ENCODE measurements at regions not wholly inside any gene's neighbourhood (a gene's known extent, or its start where the extent isn't known, plus 50 kb on each side); places are given as distances from the start of the nearest gene placed in this dataset.
"Not testable (repeated sequence)": the region's sequence is repeated elsewhere in the genome, so short reads cannot be mapped to it uniquely, and the experiment has no call there.

DNA sequence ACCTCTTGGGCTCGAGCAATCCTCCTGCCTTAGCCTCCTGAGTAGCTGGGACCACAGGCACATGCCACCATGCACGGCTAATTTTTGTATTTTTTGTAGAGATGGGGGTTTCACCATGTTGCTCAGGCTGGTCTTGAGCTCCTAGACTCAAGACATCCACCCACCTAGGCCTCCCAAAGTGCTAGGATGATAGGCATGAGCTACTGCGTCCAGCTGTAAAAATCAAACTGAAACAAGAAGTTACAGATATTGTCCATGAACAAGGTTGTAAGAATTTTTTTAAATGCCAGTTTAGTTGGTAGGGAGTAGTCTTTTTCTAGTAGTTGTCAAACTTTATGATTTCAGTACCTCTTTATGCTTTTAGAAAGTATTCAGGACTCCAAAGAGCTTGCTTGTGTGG, 424.4 kb upstream of the PMFBP1 start:
- H3K36me3 ChIP-seq (ENCODE audit: control insufficient read depth, insufficient read depth, low read length), result no peaks in the 10 kb centered on the region
- no peak overlapping the region for H3K27ac ChIP-seq (ENCODE audit: insufficient read depth, low read length)
- H4K20me1 ChIP-seq (ENCODE audit: control insufficient read depth, extremely low read depth, insufficient read depth, low read length), result no peaks in the 10 kb centered on the region
- no peaks in the 10 kb centered on the region for H3K9me3 ChIP-seq (ENCODE audit: control insufficient read depth, insufficient read depth, low read depth, low read length)
- H3K79me2 ChIP-seq (ENCODE audit: control insufficient read depth, insufficient read depth, low read length), result no peaks in the 10 kb centered on the region
- no peak overlapping the region for H3K4me3 ChIP-seq (replicated peaks in 1 of 4; ENCODE audit: control extremely low read depth in 1 of 4, insufficient read depth in 1 of 4, low read depth in 3 of 4, low read length in 4 of 4)
- no peak overlapping the region for H3K9ac ChIP-seq (ENCODE audit: insufficient read depth, low read length)
- H2AFZ ChIP-seq (ENCODE audit: low read length), result no peak overlapping the region
- no peaks in the 10 kb centered on the region for H3K4me1 ChIP-seq (ENCODE audit: control insufficient read depth, extremely low read depth, insufficient read depth, low read length)
- DNase-seq (ENCODE audit: low read depth in 2 of 2), result no peak
- TF ChIP-seq CTCF (conservative IDR thresholded peaks at IDR 0.05 in 1 of 2, IDR thresholded peaks at IDR 0.05 in 1 of 2; ENCODE audit: low read depth in 1 of 2, low read length in 2 of 2) (no peak), EZH2 (IDR thresholded peaks at IDR 0.05; ENCODE audit: low read length, missing control alignments) (no peak)
- no peak overlapping the region for H3K4me2 ChIP-seq (ENCODE audit: extremely low read depth, insufficient read depth, low read length)
- no peaks in the 10 kb centered on the region for H3K27me3 ChIP-seq (ENCODE audit: control insufficient read depth, insufficient read depth, low read length)

DNA sequence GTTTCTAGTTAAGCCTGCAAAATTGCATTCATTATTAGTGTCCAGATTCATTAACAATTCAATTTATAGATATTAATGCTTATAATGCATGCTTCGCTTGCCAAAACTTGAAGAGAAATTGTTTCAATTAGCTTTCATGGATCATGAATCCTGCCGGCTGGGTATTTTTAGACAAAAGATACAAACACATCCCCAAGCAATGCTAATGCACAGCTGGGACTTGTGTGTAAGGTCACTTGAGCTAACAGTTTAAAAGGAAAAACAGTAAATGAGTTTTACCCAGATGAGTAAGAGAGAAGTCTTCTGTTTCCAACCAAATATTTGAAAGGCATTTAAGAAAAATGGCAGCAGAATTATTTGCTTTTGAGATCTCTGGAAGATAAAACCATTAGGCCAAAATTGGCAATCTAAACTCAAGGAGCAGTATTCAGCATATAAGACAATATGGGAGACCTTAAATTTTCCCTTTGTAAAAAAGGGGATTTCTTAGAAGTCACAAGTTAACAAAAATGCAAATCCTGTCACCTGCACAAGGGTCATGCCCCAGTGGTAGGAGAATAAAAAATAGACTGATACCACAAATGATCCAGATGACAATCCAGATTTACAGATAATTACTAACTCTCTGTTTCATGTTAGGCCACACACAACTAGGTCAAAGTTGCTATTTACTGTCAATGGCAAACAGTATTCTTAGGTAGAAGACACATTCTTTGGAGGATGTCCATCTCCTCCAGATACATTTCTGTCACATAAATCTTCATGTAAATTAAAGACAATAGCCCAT, 418.4 kb upstream of the PMFBP1 start:
- peak in 1 of 2 donors; percentile 29 for DNase-seq (ENCODE audit: low read depth in 2 of 2)
- Histone ChIP-seq H3K4me1 (ENCODE audit: control insufficient read depth, extremely low read depth, insufficient read depth, low read length) (no peaks in the 10 kb centered on the region), H3K9ac (ENCODE audit: insufficient read depth, low read length) (no peak overlapping the region), H3K4me3 (replicated peaks in 1 of 4; ENCODE audit: control extremely low read depth in 1 of 4, insufficient read depth in 1 of 4, low read depth in 3 of 4, low read length in 4 of 4) (no peak overlapping the region), H3K4me2 (ENCODE audit: extremely low read depth, insufficient read depth, low read length) (no peak overlapping the region), H2AFZ (ENCODE audit: low read length) (no peak overlapping the region), H3K79me2 (ENCODE audit: control insufficient read depth, insufficient read depth, low read length) (no peaks in the 10 kb centered on the region), H3K36me3 (ENCODE audit: control insufficient read depth, insufficient read depth, low read length) (no peaks in the 10 kb centered on the region), H3K27me3 (ENCODE audit: control insufficient read depth, insufficient read depth, low read length) (no peaks in the 10 kb centered on the region), H3K9me3 (ENCODE audit: control insufficient read depth, insufficient read depth, low read depth, low read length) (no peaks in the 10 kb centered on the region), H4K20me1 (ENCODE audit: control insufficient read depth, extremely low read depth, insufficient read depth, low read length) (no peaks in the 10 kb centered on the region), H3K27ac (ENCODE audit: insufficient read depth, low read length) (no peak overlapping the region)
- TF ChIP-seq CTCF (conservative IDR thresholded peaks at IDR 0.05 in 1 of 2, IDR thresholded peaks at IDR 0.05 in 1 of 2; ENCODE audit: low read depth in 1 of 2, low read length in 2 of 2) (no peak), EZH2 (IDR thresholded peaks at IDR 0.05; ENCODE audit: low read length, missing control alignments) (no peak)

- Histone ChIP-seq H3K9me3 (ENCODE audit: control insufficient read depth, insufficient read depth, low read depth, low read length) (no peaks in the 10 kb centered on the region), H3K36me3 (ENCODE audit: control insufficient read depth, insufficient read depth, low read length) (no peaks in the 10 kb centered on the region), H3K4me1 (ENCODE audit: control insufficient read depth, extremely low read depth, insufficient read depth, low read length) (no peaks in the 10 kb centered on the region), H3K27me3 (ENCODE audit: control insufficient read depth, insufficient read depth, low read length) (no peaks in the 10 kb centered on the region), H3K4me2 (ENCODE audit: extremely low read depth, insufficient read depth, low read length) (no peak overlapping the region), H3K79me2 (ENCODE audit: control insufficient read depth, insufficient read depth, low read length) (no peaks in the 10 kb centered on the region), H2AFZ (ENCODE audit: low read length) (no peak overlapping the region), H3K4me3 (replicated peaks in 1 of 4; ENCODE audit: control extremely low read depth in 1 of 4, insufficient read depth in 1 of 4, low read depth in 3 of 4, low read length in 4 of 4) (no peak overlapping the region), H3K27ac (ENCODE audit: insufficient read depth, low read length) (no peak overlapping the region), H4K20me1 (ENCODE audit: control insufficient read depth, extremely low read depth, insufficient read depth, low read length) (no peaks in the 10 kb centered on the region), H3K9ac (ENCODE audit: insufficient read depth, low read length) (no peak overlapping the region)
- peak in 1 of 2 donors; percentile 9 for DNase-seq (ENCODE audit: low read depth in 2 of 2)
- no peak for TF ChIP-seq EZH2 (IDR thresholded peaks at IDR 0.05; ENCODE audit: low read length, missing control alignments)
- TF ChIP-seq CTCF (conservative IDR thresholded peaks at IDR 0.05 in 1 of 2, IDR thresholded peaks at IDR 0.05 in 1 of 2; ENCODE audit: low read depth in 1 of 2, low read length in 2 of 2), result no peak
Observed at GRCh38 chr16:72588551-72588950, 416.6 kb upstream of the PMFBP1 start.

DNA sequence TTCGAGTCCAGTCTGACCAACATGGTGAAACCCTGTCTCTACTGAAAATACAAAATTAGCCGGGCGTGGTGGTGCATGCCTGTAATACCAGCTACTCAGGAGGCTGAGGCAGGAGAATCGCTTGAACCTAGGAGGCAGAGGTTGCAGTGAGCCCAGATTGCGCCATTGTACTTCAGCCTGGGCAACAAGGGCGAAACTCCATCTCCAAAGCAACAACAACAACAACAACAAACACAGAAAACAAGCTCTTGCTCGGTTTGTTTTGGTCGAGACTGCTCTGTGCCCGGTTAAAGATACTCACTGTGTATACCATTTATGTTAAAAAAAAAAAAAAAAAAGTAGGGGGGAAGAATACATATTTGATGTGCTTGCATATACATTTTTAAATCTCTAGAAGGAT, 406.1 kb upstream of the PMFBP1 start:
- not testable (repeated sequence) for H2AFZ ChIP-seq (ENCODE audit: low read length); H3K27me3 ChIP-seq (ENCODE audit: control insufficient read depth, insufficient read depth, low read length); H3K4me2 ChIP-seq (ENCODE audit: extremely low read depth, insufficient read depth, low read length); H3K9ac ChIP-seq (ENCODE audit: insufficient read depth, low read length); H3K27ac ChIP-seq (ENCODE audit: insufficient read depth, low read length); H3K79me2 ChIP-seq (ENCODE audit: control insufficient read depth, insufficient read depth, low read length); H3K9me3 ChIP-seq (ENCODE audit: control insufficient read depth, insufficient read depth, low read depth, low read length); H3K4me1 ChIP-seq (ENCODE audit: control insufficient read depth, extremely low read depth, insufficient read depth, low read length); H3K36me3 ChIP-seq (ENCODE audit: control insufficient read depth, insufficient read depth, low read length); H4K20me1 ChIP-seq (ENCODE audit: control insufficient read depth, extremely low read depth, insufficient read depth, low read length); DNase-seq (ENCODE audit: low read depth in 2 of 2); H3K4me3 ChIP-seq (replicated peaks in 1 of 4; ENCODE audit: control extremely low read depth in 1 of 4, insufficient read depth in 1 of 4, low read depth in 3 of 4, low read length in 4 of 4)

Data from fibroblast of lung (primary cell).